Esophagus squamous epithelium (tissue), 5 donors: ENCODE measurements at regions not wholly inside any gene's neighbourhood (a gene's known extent, or its start where the extent isn't known, plus 50 kb on each side); places are given as distances from the start of the nearest gene placed in this dataset.

Experiments
- DNase-seq: peaks from one replicate; lab custom pipeline; 2025; lab: John Stamatoyannopoulos, UW
- H3K27ac ChIP-seq, 4 donors: fragments of 200-600 bp; sonication (generic); one replicate each; pipeline ENCODE4 v1.5.1; 2016 to 2019; ENCODE audit warnings: mild to moderate bottlenecking in 1 of 4
- H3K27me3 ChIP-seq, 4 donors: fragments of 200-600 bp; sonication (generic); 1 replicate in 3 of 4; 2 replicates in 1 of 4; pipeline versions ENCODE4 v1.5.1 to v1.6.0; 2017 to 2021; ENCODE audit warnings: antibody characterized with exemption in 1 of 4
- H3K36me3 ChIP-seq, 3 donors: fragments of 200-600 bp; sonication (generic); one replicate each; pipeline ENCODE4 v1.5.1; 2016 to 2019
- H3K4me1 ChIP-seq, 3 donors: fragments of 200-600 bp; sonication (generic); one replicate each; pipeline ENCODE4 v1.5.1; 2017 to 2019
- H3K4me3 ChIP-seq, 4 donors: fragments of 200-600 bp; sonication (generic); 1 replicate in 3 of 4; 2 replicates in 1 of 4; pipeline ENCODE4 v1.5.1; 2016 to 2019; ENCODE audit warnings: mild to moderate bottlenecking in 2 of 4, moderate library complexity in 1 of 4
- H3K9me3 ChIP-seq, 3 donors: fragments of 200-600 bp; sonication (generic); one replicate each; pipeline ENCODE4 v1.5.1; 2016 to 2019
- POLR2A ChIP-seq, 4 donors: fragments of 450-650 bp; IDR thresholded peaks; one replicate each; pipeline ENCODE4 v1.6.1; 2017; ENCODE audit warnings: antibody characterized with exemption in 4 of 4, mild to moderate bottlenecking in 4 of 4, moderate library complexity in 3 of 4
- WGBS, 2 donors: methylation state at CpG; one replicate each; pipeline ENCODE4 v1.1.5; 2018; 5-methylcytosine and 5-hydroxymethylcytosine counted together
- intact Hi-C: fragments of 100-400 bp; cut with DNase I; formaldehyde crosslinking; loops from one replicate; pipeline ENCODE4 v1.15.0; 2022
- TF ChIP-seq, protein P1 (sequence below), 6 experiments: fragments of 450-650 bp in 4 of 6; fragments of 200-600 bp in 2 of 6; sonication (generic) in 2 of 6; IDR thresholded peaks; one replicate each; pipeline ENCODE4 v1.5.1; 2016 to 2019; ENCODE audit warnings: antibody characterized with exemption in 6 of 6, mild to moderate bottlenecking in 4 of 6, moderate library complexity in 4 of 6
- donor health status: DM: yes; HTN: yes; CAD: no.

GRCh38 chr14:55845963-55846825 lies 266.2 kb downstream of the KTN1 start:
- 75 to 82% methylated on average over 8 to 9 of the region's 9 CpGs for WGBS, 2 donors
- H3K9me3 ChIP-seq, result no peaks in the 10 kb centered on the region

GRCh38 chr14:55846826-55847446 lies 266.9 kb downstream of the KTN1 start:
- no peak for DNase-seq
- no peaks in the 10 kb centered on the region for H3K27me3 ChIP-seq
- no peaks in the 10 kb centered on the region for H3K9me3 ChIP-seq
- H3K27ac ChIP-seq, result peak overlapping the region in 2 of 4 donors; percentile 34 to 57
- H3K4me3 ChIP-seq, result no peak overlapping the region
- TF ChIP-seq, protein P1, sequence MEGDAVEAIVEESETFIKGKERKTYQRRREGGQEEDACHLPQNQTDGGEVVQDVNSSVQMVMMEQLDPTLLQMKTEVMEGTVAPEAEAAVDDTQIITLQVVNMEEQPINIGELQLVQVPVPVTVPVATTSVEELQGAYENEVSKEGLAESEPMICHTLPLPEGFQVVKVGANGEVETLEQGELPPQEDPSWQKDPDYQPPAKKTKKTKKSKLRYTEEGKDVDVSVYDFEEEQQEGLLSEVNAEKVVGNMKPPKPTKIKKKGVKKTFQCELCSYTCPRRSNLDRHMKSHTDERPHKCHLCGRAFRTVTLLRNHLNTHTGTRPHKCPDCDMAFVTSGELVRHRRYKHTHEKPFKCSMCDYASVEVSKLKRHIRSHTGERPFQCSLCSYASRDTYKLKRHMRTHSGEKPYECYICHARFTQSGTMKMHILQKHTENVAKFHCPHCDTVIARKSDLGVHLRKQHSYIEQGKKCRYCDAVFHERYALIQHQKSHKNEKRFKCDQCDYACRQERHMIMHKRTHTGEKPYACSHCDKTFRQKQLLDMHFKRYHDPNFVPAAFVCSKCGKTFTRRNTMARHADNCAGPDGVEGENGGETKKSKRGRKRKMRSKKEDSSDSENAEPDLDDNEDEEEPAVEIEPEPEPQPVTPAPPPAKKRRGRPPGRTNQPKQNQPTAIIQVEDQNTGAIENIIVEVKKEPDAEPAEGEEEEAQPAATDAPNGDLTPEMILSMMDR (IDR thresholded peaks at IDR 0.05), result no peak
- no peak for TF ChIP-seq POLR2A (IDR thresholded peaks at IDR 0.05)
- no peaks in the 10 kb centered on the region for H3K36me3 ChIP-seq
- H3K4me1 ChIP-seq, result peaks cover 0 to 17% (median 6%) of the 10 kb centered on the region in 3 donors
- 27 to 34% methylated on average over 2 of the region's 2 CpGs for WGBS, 2 donors
- intact Hi-C loops, result no loop called here

More at GRCh38 chr14:55845963-55846825, 266.2 kb downstream of the KTN1 start:
- TF ChIP-seq, protein P1 (IDR thresholded peaks at IDR 0.05), result no peak
- TF ChIP-seq POLR2A (IDR thresholded peaks at IDR 0.05), result no peak
- peaks cover 0 to 9% (median 6%) of the 10 kb centered on the region in 3 donors for H3K4me1 ChIP-seq
- no peaks in the 10 kb centered on the region for H3K36me3 ChIP-seq
- no peak for DNase-seq
- H3K27ac ChIP-seq, result peak overlapping the region in 2 of 4 donors; percentile 23 to 29
- no peaks in the 10 kb centered on the region for H3K27me3 ChIP-seq
- H3K4me3 ChIP-seq, result no peak overlapping the region
- intact Hi-C loops, result no loop called here

DNA sequence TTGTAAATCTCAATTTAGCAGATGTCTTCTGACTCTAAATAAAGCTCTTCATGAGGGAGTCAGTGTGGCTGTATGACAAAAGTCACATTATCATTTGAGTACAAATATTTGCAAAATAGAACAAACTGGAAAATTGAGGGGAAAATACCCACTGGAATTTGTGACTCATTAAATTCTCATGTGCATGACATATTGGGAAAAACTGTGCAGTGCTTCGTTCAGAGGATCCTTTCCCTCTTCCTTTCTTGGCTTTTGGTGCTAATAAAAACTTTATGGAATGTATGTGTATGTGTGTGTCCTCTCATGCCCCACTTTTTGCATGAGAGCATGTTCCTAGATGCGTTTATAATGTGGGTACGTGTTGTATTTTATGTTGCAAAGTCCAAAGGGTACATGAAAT lies 267.8 kb downstream of the KTN1 start:
- H3K27ac ChIP-seq, result peak overlapping the region in 1 of 4 donors; percentile 57
- 68 to 72% methylated on average over 3 of the region's 3 CpGs for WGBS, 2 donors
- intact Hi-C loops, result no loop called here

DNA sequence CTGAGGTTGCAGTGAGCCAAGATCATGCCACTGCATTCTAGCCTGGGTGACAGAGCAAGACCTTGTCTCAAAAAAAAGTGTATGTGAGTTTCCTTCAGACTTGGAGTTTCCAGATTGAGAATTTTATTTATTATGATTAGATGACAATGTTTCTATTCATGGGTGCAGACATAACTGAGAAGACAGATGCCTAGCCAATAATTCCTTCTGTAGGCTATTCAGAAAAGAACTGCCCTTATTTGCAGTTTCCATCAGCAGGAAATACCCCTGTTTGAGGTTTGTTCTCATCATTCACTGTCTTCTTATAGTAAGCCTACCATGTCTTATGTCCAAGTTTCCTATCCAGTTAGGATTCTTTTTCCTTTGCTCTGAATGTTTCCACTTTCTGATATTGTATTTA lies 269.0 kb downstream of the KTN1 start:
- Histone ChIP-seq H3K4me3 (no peak overlapping the region), H3K27ac (no peak overlapping the region), H3K36me3 (no peaks in the 10 kb centered on the region), H3K9me3 (no peaks in the 10 kb centered on the region), H3K27me3 (no peaks in the 10 kb centered on the region), H3K4me1 (peaks cover 0 to 17% (median 6%) of the 10 kb centered on the region in 3 donors)
- intact Hi-C loops, result no loop called here
- no peak for TF ChIP-seq POLR2A (IDR thresholded peaks at IDR 0.05)
- TF ChIP-seq, protein P1 (IDR thresholded peaks at IDR 0.05), result no peak
- no peak for DNase-seq

More for the DNA sequence above, 267.8 kb downstream of the KTN1 start:
- Histone ChIP-seq H3K9me3 (no peaks in the 10 kb centered on the region), H3K36me3 (no peaks in the 10 kb centered on the region), H3K4me3 (no peak overlapping the region), H3K4me1 (peaks cover 0 to 17% (median 6%) of the 10 kb centered on the region in 3 donors), H3K27me3 (no peaks in the 10 kb centered on the region)
- no peak for DNase-seq
- TF ChIP-seq, protein P1 (IDR thresholded peaks at IDR 0.05), result no peak
- TF ChIP-seq POLR2A (IDR thresholded peaks at IDR 0.05), result no peak

DNA sequence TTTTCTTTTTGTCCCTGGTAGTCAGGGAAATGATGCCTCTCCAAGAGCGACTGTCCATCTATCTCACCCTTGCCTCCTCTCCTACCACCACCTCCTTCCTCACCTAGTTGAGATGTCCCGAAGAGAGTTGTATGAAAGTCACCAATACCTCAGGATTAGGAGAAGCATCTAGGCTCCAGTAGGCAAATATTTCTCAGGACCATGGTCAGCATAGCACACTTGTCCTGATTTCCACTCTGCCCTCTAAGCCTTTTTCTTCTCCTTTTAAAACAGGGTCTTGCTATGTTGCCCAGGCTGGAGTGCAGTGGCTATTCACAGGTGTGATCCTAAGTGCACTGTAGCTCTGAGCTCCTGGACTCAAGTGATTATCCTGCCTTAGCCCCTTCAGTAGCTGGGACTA lies 268.4 kb upstream of the PELI2 start:
- no peak for DNase-seq
- H3K27ac ChIP-seq, result no peak overlapping the region
- intact Hi-C loops, result no loop called here

More for the DNA sequence above, 268.4 kb upstream of the PELI2 start:
- Histone ChIP-seq H3K4me3 (no peak overlapping the region), H3K9me3 (no peaks in the 10 kb centered on the region), H3K36me3 (no peaks in the 10 kb centered on the region), H3K27me3 (no peaks in the 10 kb centered on the region), H3K4me1 (peaks cover 0 to 17% (median 6%) of the 10 kb centered on the region in 3 donors)
- TF ChIP-seq, protein P1 (IDR thresholded peaks at IDR 0.05), result no peak
- TF ChIP-seq POLR2A (IDR thresholded peaks at IDR 0.05), result no peak
- WGBS, 2 donors, result 91 to 93% methylated on average over 2 of the region's 2 CpGs
